IPS DF 4.7 (cell line): ENCODE measurements at regions not wholly inside any gene's neighbourhood (a gene's known extent, or its start where the extent isn't known, plus 50 kb on each side); places are given as distances from the start of the nearest gene placed in this dataset.
"Not testable (repeated sequence)": the region's sequence is repeated elsewhere in the genome, so short reads cannot be mapped to it uniquely, and the experiment has no call there.

Experiments used
- DNase-seq: peaks from one replicate; pipeline ENCODE4 v3.0.0-alpha.2; 2013; ENCODE audit warnings: low spot score; ENCODE audit errors: extremely low read depth

GRCh38 chr20:20796766-20797440 lies 84.5 kb upstream of the RALGAPA2 start:
- DNase-seq = no peak

- DNase-seq = no peak
Observed at GRCh38 chr20:20795721-20796120, 83.3 kb upstream of the RALGAPA2 start.

GRCh38 chr20:20795119-20795518 lies 82.7 kb upstream of the RALGAPA2 start:
- no peak for DNase-seq

GRCh38 chr20:20793591-20793990 lies 81.1 kb upstream of the RALGAPA2 start:
- no peak for DNase-seq

- DNase-seq = no peak
Observed at GRCh38 chr20:20791664-20792568, 79.5 kb upstream of the RALGAPA2 start.

GRCh38 chr20:20788308-20788707 lies 75.9 kb upstream of the RALGAPA2 start:
- DNase-seq = no peak

- DNase-seq = no peak
Observed at GRCh38 chr20:20786428-20786827, 74.0 kb upstream of the RALGAPA2 start.

GRCh38 chr20:20785226-20785625 lies 72.8 kb upstream of the RALGAPA2 start:
- DNase-seq = no peak

GRCh38 chr20:20784450-20784849 lies 72.0 kb upstream of the RALGAPA2 start:
- not testable (repeated sequence) for DNase-seq

- no peak for DNase-seq
Observed at GRCh38 chr20:20783450-20783849, 71.0 kb upstream of the RALGAPA2 start.

GRCh38 chr20:20782755-20783154 lies 70.3 kb upstream of the RALGAPA2 start:
- DNase-seq = no peak

GRCh38 chr20:20782231-20782630 lies 69.8 kb upstream of the RALGAPA2 start:
- DNase-seq = no peak

GRCh38 chr20:20781029-20781428 lies 68.6 kb upstream of the RALGAPA2 start:
- DNase-seq = no peak

GRCh38 chr20:20780127-20780824 lies 67.8 kb upstream of the RALGAPA2 start:
- no peak for DNase-seq

- DNase-seq = no peak
Observed at GRCh38 chr20:20778676-20779075, 66.2 kb upstream of the RALGAPA2 start.

GRCh38 chr20:20772497-20773085 lies 60.1 kb upstream of the RALGAPA2 start:
- DNase-seq = no peak

GRCh38 chr20:20768202-20768815 lies 55.9 kb upstream of the RALGAPA2 start:
- no peak for DNase-seq

GRCh38 chr20:20765696-20766365 lies 53.4 kb upstream of the RALGAPA2 start:
- no peak for DNase-seq

- DNase-seq = no peak
Observed at GRCh38 chr20:20763650-20764049, 51.2 kb upstream of the RALGAPA2 start.
